ENCODE measurements at regions not wholly inside any gene's neighbourhood (a gene's known extent, or its start where the extent isn't known, plus 50 kb on each side); places are given as distances from the start of the nearest gene placed in this dataset.

- no peaks in the 10 kb centered on the region for H3K27me3 Mint-ChIP-seq
- DNase-seq (no peak), ATAC-seq (ENCODE audit: poor library complexity) (no peak)
- Histone ChIP-seq H3K36me3 (ENCODE audit: insufficient read depth, low read length) (no peaks in the 10 kb centered on the region), H3K4me3 (ENCODE audit: low read length) (no peak overlapping the region), H3K4me1 (ENCODE audit: insufficient read depth, low read length) (no peaks in the 10 kb centered on the region), H3K9me3 (ENCODE audit: control insufficient read depth in 1 of 2, insufficient read depth in 1 of 2, low read length in 2 of 2) (peaks cover 9 to 22% of the 10 kb centered on the region in 2 experiments), H3K27me3 (ENCODE audit: control insufficient read depth in 1 of 2, insufficient read depth in 2 of 2, low read length in 2 of 2) (no peaks in the 10 kb centered on the region), H3K27ac (ENCODE audit: low read depth in 1 of 2, low read length in 2 of 2) (no peak overlapping the region)
- intact Hi-C loops (cut with DNase I, micrococcal nuclease) = no loop called here
- H3K27ac Mint-ChIP-seq = no peak overlapping the region
- no peak for TF ChIP-seq CTCF (IDR thresholded peaks at IDR 0.05)
- H3K4me3 Mint-ChIP-seq = no peak overlapping the region
- H3K36me3 Mint-ChIP-seq (ENCODE audit: low read depth) = no peaks in the 10 kb centered on the region
- ChIA-PET CTCF (no interaction called here), POLR2A (no interaction called here)
- peaks cover 17% of the 10 kb centered on the region for H3K9me3 Mint-ChIP-seq
- no peaks in the 10 kb centered on the region for H3K4me1 Mint-ChIP-seq (ENCODE audit: low read depth)
Observed at GRCh38 chr16:63200940-63201339, 1164.7 kb upstream of the CDH8 start.

DNA sequence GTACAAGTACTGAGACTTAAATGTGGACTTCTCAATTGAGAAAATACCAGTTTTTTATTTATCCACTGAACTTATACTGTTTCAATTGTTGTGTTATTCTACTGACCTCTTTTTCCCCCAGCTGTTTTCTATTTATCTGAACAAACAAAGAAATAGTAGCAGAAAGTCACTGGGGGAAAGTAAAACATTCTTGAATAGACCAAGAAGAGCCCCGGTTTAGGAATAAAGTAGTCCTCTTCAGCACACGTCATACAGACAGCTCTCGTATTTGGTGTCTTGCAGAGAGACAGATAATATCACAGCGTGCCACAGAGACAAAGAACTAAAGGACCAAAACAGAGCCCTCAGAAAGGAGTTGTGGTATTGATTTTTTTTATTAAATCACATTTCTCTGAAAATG is 1159.1 kb upstream of the CDH8 start:
- no peak overlapping the region for H3K27ac Mint-ChIP-seq
- DNase-seq (no peak), ATAC-seq (ENCODE audit: poor library complexity) (no peak)
- H3K4me1 Mint-ChIP-seq (ENCODE audit: low read depth) = no peaks in the 10 kb centered on the region
- no peaks in the 10 kb centered on the region for H3K27me3 Mint-ChIP-seq
- Histone ChIP-seq H3K4me1 (ENCODE audit: insufficient read depth, low read length) (no peaks in the 10 kb centered on the region), H3K27ac (ENCODE audit: low read depth in 1 of 2, low read length in 2 of 2) (no peak overlapping the region), H3K27me3 (ENCODE audit: control insufficient read depth in 1 of 2, insufficient read depth in 2 of 2, low read length in 2 of 2) (no peaks in the 10 kb centered on the region), H3K9me3 (ENCODE audit: control insufficient read depth in 1 of 2, insufficient read depth in 1 of 2, low read length in 2 of 2) (peaks cover 6 to 11% of the 10 kb centered on the region in 2 experiments), H3K36me3 (ENCODE audit: insufficient read depth, low read length) (no peaks in the 10 kb centered on the region), H3K4me3 (ENCODE audit: low read length) (no peak overlapping the region)
- ChIA-PET CTCF (no interaction called here), POLR2A (no interaction called here)
- no peaks in the 10 kb centered on the region for H3K36me3 Mint-ChIP-seq (ENCODE audit: low read depth)
- intact Hi-C loops (cut with DNase I, micrococcal nuclease) = no loop called here
- no peak for TF ChIP-seq CTCF (IDR thresholded peaks at IDR 0.05)
- H3K9me3 Mint-ChIP-seq = peaks cover 22% of the 10 kb centered on the region
- no peak overlapping the region for H3K4me3 Mint-ChIP-seq

DNA sequence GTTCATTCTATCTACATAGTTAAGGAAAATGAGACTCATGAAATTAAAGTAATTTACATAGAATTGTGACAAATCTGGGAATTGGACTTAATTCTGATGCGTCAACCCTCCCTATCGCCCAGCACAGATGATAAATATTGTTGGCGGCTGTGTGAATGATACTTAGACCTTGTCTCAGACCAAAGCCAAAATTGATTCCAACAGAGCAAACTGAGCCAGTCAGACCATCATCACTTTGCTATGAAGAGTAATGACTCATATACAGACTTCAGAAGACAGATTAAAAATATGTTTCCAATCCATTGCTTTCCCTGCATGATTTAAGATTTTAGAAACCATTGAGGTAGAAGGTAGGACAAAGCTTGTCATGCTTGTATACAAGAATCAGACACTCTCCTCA is 1156.7 kb upstream of the CDH8 start:
- peaks cover 0 to 9% of the 10 kb centered on the region in 2 experiments for H3K9me3 ChIP-seq (ENCODE audit: control insufficient read depth in 1 of 2, insufficient read depth in 1 of 2, low read length in 2 of 2)
- H3K4me3 Mint-ChIP-seq = no peak overlapping the region
- no peaks in the 10 kb centered on the region for H3K36me3 ChIP-seq (ENCODE audit: insufficient read depth, low read length)
- POLR2A ChIA-PET = no interaction called here
- DNase-seq (no peak), ATAC-seq (ENCODE audit: poor library complexity) (no peak)
- H3K4me1 ChIP-seq (ENCODE audit: insufficient read depth, low read length) = no peaks in the 10 kb centered on the region
- no peaks in the 10 kb centered on the region for H3K36me3 Mint-ChIP-seq (ENCODE audit: low read depth)
- intact Hi-C loops (cut with DNase I, micrococcal nuclease) = no loop called here
- no peak overlapping the region for H3K27ac ChIP-seq (ENCODE audit: low read depth in 1 of 2, low read length in 2 of 2)
- H3K27me3 ChIP-seq (ENCODE audit: control insufficient read depth in 1 of 2, insufficient read depth in 2 of 2, low read length in 2 of 2) = no peaks in the 10 kb centered on the region
- no peaks in the 10 kb centered on the region for H3K27me3 Mint-ChIP-seq
- no peak overlapping the region for H3K27ac Mint-ChIP-seq
- TF ChIP-seq CTCF (IDR thresholded peaks at IDR 0.05) = no peak
- no peak overlapping the region for H3K4me3 ChIP-seq (ENCODE audit: low read length)
- no peaks in the 10 kb centered on the region for H3K4me1 Mint-ChIP-seq (ENCODE audit: low read depth)
- peaks cover 21% of the 10 kb centered on the region for H3K9me3 Mint-ChIP-seq
- CTCF ChIA-PET = no interaction called here

Measured in CD4-positive, alpha-beta T cell (primary cell).